H1 (cell line): ENCODE measurements at regions not wholly inside any gene's neighbourhood (a gene's known extent, or its start where the extent isn't known, plus 50 kb on each side); places are given as distances from the start of the nearest gene placed in this dataset.

ENCODE experiments used
- TAF7 ChIP-seq: optimal IDR thresholded peaks from 2 replicates; pipeline ENCODE3; 2011; ENCODE audit warnings: low read depth, mild to moderate bottlenecking, inconsistent platforms, low read length, moderate library complexity, borderline replicate concordance

DNA sequence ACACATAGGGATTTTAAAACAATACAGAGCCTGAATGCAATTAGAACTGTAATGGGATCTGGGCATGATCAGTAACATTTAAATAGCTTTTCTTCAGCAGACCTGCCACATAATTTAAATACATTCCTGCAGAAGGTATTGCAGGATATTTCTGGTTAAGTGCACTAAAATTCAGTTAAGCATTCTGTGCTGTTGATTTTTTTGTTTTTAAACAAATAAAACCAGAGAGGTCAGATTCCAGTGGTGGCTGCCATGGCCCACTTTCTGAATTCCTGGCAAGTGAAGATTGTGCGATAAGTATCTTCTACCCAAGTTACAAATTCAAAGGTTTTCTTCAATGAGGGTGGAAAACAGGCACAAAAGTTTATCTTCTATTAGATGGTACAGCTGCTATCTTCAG lies 98.7 kb downstream of the RAP2B start (continued):
- TF ChIP-seq TAF7: no peak
